ENCODE measurements at regions not wholly inside any gene's neighbourhood (a gene's known extent, or its start where the extent isn't known, plus 50 kb on each side); places are given as distances from the start of the nearest gene placed in this dataset.

DNA sequence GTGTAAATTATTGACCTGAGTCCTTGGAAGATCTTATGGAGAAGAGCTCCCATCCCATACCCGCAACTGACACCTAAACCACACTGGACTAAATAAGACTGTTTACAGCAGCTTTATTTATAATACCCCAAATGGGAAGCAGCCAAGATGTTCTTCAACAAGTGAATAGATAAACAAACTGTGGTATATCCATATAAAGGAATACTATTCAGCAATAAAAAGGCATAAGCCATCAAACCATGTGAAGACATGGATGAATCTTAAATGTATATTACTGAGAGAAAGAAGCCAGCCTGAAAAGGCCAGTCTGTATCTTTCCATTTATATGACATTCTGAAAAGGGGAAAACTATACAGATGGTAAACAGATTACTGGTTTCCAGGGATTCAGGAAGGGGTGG, 212.7 kb downstream of the TPBG start:
- no peak for DNase-seq (ENCODE audit: low spot score in 2 of 2)
- Histone ChIP-seq H3K9me3 (peaks cover 6% of the 10 kb centered on the region), H3K27ac (no peak overlapping the region), H3K36me3 (no peaks in the 10 kb centered on the region), H3K4me1 (no peaks in the 10 kb centered on the region), H3K4me3 (no peak overlapping the region), H3K27me3 (no peaks in the 10 kb centered on the region)
- no peak for TF ChIP-seq EP300 (IDR thresholded peaks at IDR 0.05)
- no peak for TF ChIP-seq POLR2AphosphoS5 (IDR thresholded peaks at IDR 0.05)
- TF ChIP-seq POLR2A (IDR thresholded peaks at IDR 0.05) = no peak
- TF ChIP-seq, protein P1, sequence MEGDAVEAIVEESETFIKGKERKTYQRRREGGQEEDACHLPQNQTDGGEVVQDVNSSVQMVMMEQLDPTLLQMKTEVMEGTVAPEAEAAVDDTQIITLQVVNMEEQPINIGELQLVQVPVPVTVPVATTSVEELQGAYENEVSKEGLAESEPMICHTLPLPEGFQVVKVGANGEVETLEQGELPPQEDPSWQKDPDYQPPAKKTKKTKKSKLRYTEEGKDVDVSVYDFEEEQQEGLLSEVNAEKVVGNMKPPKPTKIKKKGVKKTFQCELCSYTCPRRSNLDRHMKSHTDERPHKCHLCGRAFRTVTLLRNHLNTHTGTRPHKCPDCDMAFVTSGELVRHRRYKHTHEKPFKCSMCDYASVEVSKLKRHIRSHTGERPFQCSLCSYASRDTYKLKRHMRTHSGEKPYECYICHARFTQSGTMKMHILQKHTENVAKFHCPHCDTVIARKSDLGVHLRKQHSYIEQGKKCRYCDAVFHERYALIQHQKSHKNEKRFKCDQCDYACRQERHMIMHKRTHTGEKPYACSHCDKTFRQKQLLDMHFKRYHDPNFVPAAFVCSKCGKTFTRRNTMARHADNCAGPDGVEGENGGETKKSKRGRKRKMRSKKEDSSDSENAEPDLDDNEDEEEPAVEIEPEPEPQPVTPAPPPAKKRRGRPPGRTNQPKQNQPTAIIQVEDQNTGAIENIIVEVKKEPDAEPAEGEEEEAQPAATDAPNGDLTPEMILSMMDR (IDR thresholded peaks at IDR 0.05) = no peak
- WGBS = 100% methylated on average over 1 of the region's 1 CpG

DNA sequence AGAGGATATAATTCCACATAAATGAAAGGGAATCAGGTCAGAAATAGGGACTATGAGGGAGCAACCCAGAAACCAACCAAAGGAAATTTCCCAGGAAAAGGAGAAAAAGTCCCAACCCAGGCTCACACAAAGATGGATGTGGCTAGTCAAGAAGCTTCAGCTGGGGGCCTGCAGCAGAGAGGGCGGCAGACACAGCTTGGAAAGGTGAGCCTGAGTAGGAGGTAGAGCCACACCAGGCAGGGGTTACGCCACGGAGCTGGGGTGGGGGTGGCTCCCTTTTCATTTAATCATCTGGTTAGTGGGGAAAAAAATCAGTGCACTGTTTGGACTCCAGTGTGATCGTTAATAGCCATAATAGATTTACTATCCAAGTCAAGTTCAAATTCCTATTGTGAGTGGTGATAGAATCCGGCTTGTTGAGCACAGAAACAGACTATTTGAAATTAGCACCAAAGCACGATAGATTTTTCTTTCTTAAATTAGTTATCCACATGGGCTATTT, 220.6 kb downstream of the TPBG start:
- no peak for DNase-seq (ENCODE audit: low spot score in 2 of 2)
- no peak overlapping the region for H3K27ac ChIP-seq
- H3K36me3 ChIP-seq = no peaks in the 10 kb centered on the region
- H3K4me1 ChIP-seq = no peaks in the 10 kb centered on the region
- TF ChIP-seq EP300 (IDR thresholded peaks at IDR 0.05) = no peak
- no peak for TF ChIP-seq POLR2AphosphoS5 (IDR thresholded peaks at IDR 0.05)
- TF ChIP-seq, protein P1 (IDR thresholded peaks at IDR 0.05) = no peak
- TF ChIP-seq POLR2A (IDR thresholded peaks at IDR 0.05) = no peak
- 55% methylated on average over 6 of the region's 6 CpGs for WGBS
- no peaks in the 10 kb centered on the region for H3K27me3 ChIP-seq
- H3K4me3 ChIP-seq = no peak overlapping the region
- no peaks in the 10 kb centered on the region for H3K9me3 ChIP-seq

DNA sequence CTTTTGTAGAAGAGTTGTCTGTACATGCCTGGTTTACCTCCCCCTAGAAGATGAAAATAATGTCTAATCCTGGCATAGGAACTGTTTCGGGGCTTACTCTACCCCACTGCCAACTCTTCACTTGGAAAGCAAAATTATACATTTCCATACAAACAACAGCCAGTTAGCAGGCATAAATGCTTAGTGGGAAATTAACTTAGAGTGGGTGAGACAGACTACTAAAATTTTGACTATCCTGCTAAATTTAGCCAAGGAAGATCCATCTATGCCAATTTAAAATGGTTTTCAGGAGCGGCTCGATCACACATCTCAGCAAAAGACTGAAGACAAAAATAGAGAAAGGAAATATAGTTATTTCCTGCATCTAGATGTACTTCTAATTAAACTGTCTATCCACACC, 221.2 kb downstream of the TPBG start:
- no peak for DNase-seq (ENCODE audit: low spot score in 2 of 2)
- Histone ChIP-seq H3K4me3 (no peak overlapping the region), H3K27me3 (no peaks in the 10 kb centered on the region), H3K27ac (no peak overlapping the region), H3K4me1 (no peaks in the 10 kb centered on the region), H3K9me3 (no peaks in the 10 kb centered on the region), H3K36me3 (no peaks in the 10 kb centered on the region)
- 31% methylated on average over 3 of the region's 3 CpGs for WGBS
- no peak for TF ChIP-seq EP300 (IDR thresholded peaks at IDR 0.05)
- TF ChIP-seq POLR2A (IDR thresholded peaks at IDR 0.05) = no peak
- TF ChIP-seq, protein P1 (IDR thresholded peaks at IDR 0.05) = no peak
- no peak for TF ChIP-seq POLR2AphosphoS5 (IDR thresholded peaks at IDR 0.05)

DNA sequence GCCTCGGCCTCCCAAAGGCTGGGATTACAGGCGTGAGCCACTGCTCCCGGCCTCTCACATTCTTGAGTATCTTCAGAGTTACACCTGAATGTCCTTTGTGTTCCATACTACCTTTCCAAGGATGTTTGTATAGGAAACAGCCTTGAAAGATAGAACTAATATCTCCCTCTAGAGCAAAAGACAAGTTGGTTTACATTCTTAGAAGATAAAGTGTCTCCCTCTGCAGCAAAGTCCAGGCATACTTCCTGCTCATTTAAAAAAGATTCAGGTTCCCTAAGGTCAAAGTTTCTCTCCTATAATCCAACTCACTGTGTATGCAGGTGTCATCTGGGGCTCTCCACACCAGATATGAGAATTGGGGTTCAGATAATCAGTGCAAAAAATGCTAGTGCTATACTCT, 224.4 kb downstream of the TPBG start:
- WGBS = 90% methylated on average over 3 of the region's 3 CpGs

DNA sequence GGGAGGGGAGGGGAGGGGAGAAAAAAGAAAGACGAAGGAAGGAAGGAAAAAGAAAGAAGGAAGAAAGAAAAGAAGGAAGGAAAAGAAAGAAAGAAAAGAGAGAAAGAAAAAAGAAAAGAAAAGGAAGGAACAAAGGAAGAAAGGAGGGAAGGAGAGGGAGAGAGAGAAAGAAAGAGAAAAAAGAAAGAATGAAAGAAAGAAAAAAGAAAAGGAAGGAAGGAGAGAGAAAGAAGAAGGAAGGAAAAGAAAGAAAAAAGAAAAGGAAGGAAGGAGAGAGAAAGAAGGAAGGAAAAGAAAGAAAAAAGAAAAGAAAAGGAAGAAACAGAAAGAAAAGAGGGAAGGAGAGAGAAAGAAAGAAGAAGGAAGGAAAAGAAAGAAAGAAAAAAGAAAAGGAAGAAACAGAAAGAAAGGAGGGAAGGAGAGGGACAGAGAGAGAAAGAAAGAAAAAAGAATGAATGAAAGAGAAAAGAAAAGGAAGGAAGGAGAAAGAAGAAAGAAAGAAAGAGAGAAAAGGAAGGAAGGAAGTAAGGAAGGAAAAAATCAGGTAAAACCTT, 225.3 kb downstream of the TPBG start:
- no peak for DNase-seq (ENCODE audit: low spot score in 2 of 2)
- Histone ChIP-seq H3K27ac (no peak overlapping the region), H3K27me3 (no peaks in the 10 kb centered on the region), H3K9me3 (no peaks in the 10 kb centered on the region), H3K4me3 (no peak overlapping the region), H3K36me3 (no peaks in the 10 kb centered on the region), H3K4me1 (no peaks in the 10 kb centered on the region)
- 94% methylated on average over 1 of the region's 1 CpG for WGBS
- no peak for TF ChIP-seq POLR2AphosphoS5 (IDR thresholded peaks at IDR 0.05)

More for the DNA sequence above, 224.4 kb downstream of the TPBG start:
- TF ChIP-seq EP300 (IDR thresholded peaks at IDR 0.05) = no peak
- no peak for TF ChIP-seq POLR2AphosphoS5 (IDR thresholded peaks at IDR 0.05)
- TF ChIP-seq, protein P1 (IDR thresholded peaks at IDR 0.05) = no peak
- no peak for TF ChIP-seq POLR2A (IDR thresholded peaks at IDR 0.05)
- Histone ChIP-seq H3K27ac (no peak overlapping the region), H3K9me3 (no peaks in the 10 kb centered on the region), H3K4me3 (no peak overlapping the region), H3K27me3 (no peaks in the 10 kb centered on the region), H3K36me3 (no peaks in the 10 kb centered on the region), H3K4me1 (no peaks in the 10 kb centered on the region)
- no peak for DNase-seq (ENCODE audit: low spot score in 2 of 2)

All from suprapubic skin (tissue), 4 donors.